HG03432 (cell line): ENCODE measurements at regions not wholly inside any gene's neighbourhood (a gene's known extent, or its start where the extent isn't known, plus 50 kb on each side); places are given as distances from the start of the nearest gene placed in this dataset.

Source experiments
- ATAC-seq: cut with Tn5 transposase; IDR thresholded peaks from one replicate; pipeline ENCODE4 v1.9.1; 2021; ENCODE audit warnings: mild to moderate bottlenecking, moderate library complexity; ENCODE audit not compliant: unreplicated experiment

GRCh38 chr2:142180820-142181533 lies 50.2 kb upstream of the LRP1B start:
- no peak for ATAC-seq
